ENCODE measurements at regions not wholly inside any gene's neighbourhood (a gene's known extent, or its start where the extent isn't known, plus 50 kb on each side); places are given as distances from the start of the nearest gene placed in this dataset.

DNA sequence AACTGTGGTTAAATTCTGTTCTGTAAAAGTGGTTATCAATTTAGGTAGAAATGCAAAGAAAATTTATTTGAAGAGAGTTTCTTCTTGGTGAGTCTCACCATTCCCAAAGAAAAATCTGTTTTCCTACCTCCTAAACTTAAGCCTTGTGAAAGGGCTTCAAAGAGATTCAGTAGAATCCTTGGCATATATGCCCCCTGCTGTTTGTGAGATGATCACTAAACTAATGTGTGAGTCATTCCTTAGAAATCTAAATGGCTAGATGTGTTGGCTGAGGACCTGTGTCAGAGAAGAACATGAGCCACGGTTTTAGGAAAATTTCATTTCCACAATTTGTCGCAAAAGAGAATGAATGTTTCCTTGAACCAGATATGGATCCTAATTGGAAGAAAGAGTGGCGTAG lies 260.9 kb downstream of the SLC7A11 start:
- TF ChIP-seq, protein P1, sequence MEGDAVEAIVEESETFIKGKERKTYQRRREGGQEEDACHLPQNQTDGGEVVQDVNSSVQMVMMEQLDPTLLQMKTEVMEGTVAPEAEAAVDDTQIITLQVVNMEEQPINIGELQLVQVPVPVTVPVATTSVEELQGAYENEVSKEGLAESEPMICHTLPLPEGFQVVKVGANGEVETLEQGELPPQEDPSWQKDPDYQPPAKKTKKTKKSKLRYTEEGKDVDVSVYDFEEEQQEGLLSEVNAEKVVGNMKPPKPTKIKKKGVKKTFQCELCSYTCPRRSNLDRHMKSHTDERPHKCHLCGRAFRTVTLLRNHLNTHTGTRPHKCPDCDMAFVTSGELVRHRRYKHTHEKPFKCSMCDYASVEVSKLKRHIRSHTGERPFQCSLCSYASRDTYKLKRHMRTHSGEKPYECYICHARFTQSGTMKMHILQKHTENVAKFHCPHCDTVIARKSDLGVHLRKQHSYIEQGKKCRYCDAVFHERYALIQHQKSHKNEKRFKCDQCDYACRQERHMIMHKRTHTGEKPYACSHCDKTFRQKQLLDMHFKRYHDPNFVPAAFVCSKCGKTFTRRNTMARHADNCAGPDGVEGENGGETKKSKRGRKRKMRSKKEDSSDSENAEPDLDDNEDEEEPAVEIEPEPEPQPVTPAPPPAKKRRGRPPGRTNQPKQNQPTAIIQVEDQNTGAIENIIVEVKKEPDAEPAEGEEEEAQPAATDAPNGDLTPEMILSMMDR (IDR thresholded peaks at IDR 0.05), result peak; percentile 46
- TF ChIP-seq YY1 (IDR thresholded peaks at IDR 0.05; ENCODE audit: low read depth) (no peak), RFX5 (IDR thresholded peaks at IDR 0.05; ENCODE audit: low read length) (no peak), NFIC (IDR thresholded peaks at IDR 0.05; ENCODE audit: borderline replicate concordance) (no peak), RAD21 (IDR thresholded peaks at IDR 0.05; ENCODE audit: low read length) (0 out of 2 replicates have a peak, but pooled peaks have one; percentile 4), NRF1 (IDR thresholded peaks at IDR 0.05; ENCODE audit: low read depth, low read length) (no peak), SIN3A (IDR thresholded peaks at IDR 0.05; ENCODE audit: borderline replicate concordance, low read depth, low read length) (no peak), FOXJ3 (CRISPR knock-in tag; IDR thresholded peaks at IDR 0.05) (no peak)
- TF ChIP-seq, protein P2, sequence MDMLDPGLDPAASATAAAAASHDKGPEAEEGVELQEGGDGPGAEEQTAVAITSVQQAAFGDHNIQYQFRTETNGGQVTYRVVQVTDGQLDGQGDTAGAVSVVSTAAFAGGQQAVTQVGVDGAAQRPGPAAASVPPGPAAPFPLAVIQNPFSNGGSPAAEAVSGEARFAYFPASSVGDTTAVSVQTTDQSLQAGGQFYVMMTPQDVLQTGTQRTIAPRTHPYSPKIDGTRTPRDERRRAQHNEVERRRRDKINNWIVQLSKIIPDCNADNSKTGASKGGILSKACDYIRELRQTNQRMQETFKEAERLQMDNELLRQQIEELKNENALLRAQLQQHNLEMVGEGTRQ (IDR thresholded peaks at IDR 0.05; ENCODE audit: borderline replicate concordance, low read depth, low read length), result no peak
- TF ChIP-seq, protein P3, sequence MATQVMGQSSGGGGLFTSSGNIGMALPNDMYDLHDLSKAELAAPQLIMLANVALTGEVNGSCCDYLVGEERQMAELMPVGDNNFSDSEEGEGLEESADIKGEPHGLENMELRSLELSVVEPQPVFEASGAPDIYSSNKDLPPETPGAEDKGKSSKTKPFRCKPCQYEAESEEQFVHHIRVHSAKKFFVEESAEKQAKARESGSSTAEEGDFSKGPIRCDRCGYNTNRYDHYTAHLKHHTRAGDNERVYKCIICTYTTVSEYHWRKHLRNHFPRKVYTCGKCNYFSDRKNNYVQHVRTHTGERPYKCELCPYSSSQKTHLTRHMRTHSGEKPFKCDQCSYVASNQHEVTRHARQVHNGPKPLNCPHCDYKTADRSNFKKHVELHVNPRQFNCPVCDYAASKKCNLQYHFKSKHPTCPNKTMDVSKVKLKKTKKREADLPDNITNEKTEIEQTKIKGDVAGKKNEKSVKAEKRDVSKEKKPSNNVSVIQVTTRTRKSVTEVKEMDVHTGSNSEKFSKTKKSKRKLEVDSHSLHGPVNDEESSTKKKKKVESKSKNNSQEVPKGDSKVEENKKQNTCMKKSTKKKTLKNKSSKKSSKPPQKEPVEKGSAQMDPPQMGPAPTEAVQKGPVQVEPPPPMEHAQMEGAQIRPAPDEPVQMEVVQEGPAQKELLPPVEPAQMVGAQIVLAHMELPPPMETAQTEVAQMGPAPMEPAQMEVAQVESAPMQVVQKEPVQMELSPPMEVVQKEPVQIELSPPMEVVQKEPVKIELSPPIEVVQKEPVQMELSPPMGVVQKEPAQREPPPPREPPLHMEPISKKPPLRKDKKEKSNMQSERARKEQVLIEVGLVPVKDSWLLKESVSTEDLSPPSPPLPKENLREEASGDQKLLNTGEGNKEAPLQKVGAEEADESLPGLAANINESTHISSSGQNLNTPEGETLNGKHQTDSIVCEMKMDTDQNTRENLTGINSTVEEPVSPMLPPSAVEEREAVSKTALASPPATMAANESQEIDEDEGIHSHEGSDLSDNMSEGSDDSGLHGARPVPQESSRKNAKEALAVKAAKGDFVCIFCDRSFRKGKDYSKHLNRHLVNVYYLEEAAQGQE (IDR thresholded peaks at IDR 0.05; ENCODE audit: low read depth, low read length), result no peak
